ENCODE measurements at regions not wholly inside any gene's neighbourhood (a gene's known extent, or its start where the extent isn't known, plus 50 kb on each side); places are given as distances from the start of the nearest gene placed in this dataset.
"Not testable (repeated sequence)": the region's sequence is repeated elsewhere in the genome, so short reads cannot be mapped to it uniquely, and the experiment has no call there.

GRCh38 chr4:119971431-119972084 is 95.1 kb downstream of the MAD2L1 start:
- Histone ChIP-seq H3K9me3 (ENCODE audit: low read depth) (no peaks in the 10 kb centered on the region), H3K27me3 (no peaks in the 10 kb centered on the region), H3K36me3 (no peaks in the 10 kb centered on the region), H3K4me1 (ENCODE audit: low read depth) (no peaks in the 10 kb centered on the region), H3K27ac (no peak overlapping the region), H3K4me3 (no peak overlapping the region)
- no peak for DNase-seq (ENCODE audit: low read depth in 1 of 2, low spot score in 1 of 2)
- TF ChIP-seq CTCF (IDR thresholded peaks at IDR 0.05; ENCODE audit: low read depth, low read length) = no peak

- H3K27me3 ChIP-seq = no peaks in the 10 kb centered on the region
- H3K4me1 ChIP-seq (ENCODE audit: low read depth) = no peaks in the 10 kb centered on the region
- DNase-seq (ENCODE audit: low read depth in 1 of 2, low spot score in 1 of 2) = no peak
- H3K27ac ChIP-seq = no peak overlapping the region
- no peak for TF ChIP-seq CTCF (IDR thresholded peaks at IDR 0.05; ENCODE audit: low read depth, low read length)
- no peaks in the 10 kb centered on the region for H3K9me3 ChIP-seq (ENCODE audit: low read depth)
- no peaks in the 10 kb centered on the region for H3K36me3 ChIP-seq
- no peak overlapping the region for H3K4me3 ChIP-seq
Measured at GRCh38 chr4:119962631-119963030, 104.0 kb downstream of the MAD2L1 start.

GRCh38 chr4:119958983-119959382 is 107.7 kb downstream of the MAD2L1 start:
- TF ChIP-seq CTCF (IDR thresholded peaks at IDR 0.05; ENCODE audit: low read depth, low read length) = no peak

GRCh38 chr4:119955256-119955655 is 111.4 kb downstream of the MAD2L1 start:
- Histone ChIP-seq H3K36me3 (no peaks in the 10 kb centered on the region), H3K27ac (no peak overlapping the region), H3K27me3 (no peaks in the 10 kb centered on the region), H3K4me3 (no peak overlapping the region), H3K4me1 (ENCODE audit: low read depth) (no peaks in the 10 kb centered on the region), H3K9me3 (ENCODE audit: low read depth) (no peaks in the 10 kb centered on the region)
- no peak for DNase-seq (ENCODE audit: low read depth in 1 of 2, low spot score in 1 of 2)
- no peak for TF ChIP-seq CTCF (IDR thresholded peaks at IDR 0.05; ENCODE audit: low read depth, low read length)

More at GRCh38 chr4:119958983-119959382, 107.7 kb downstream of the MAD2L1 start:
- no peak overlapping the region for H3K4me3 ChIP-seq
- no peaks in the 10 kb centered on the region for H3K36me3 ChIP-seq
- H3K27me3 ChIP-seq = no peaks in the 10 kb centered on the region
- no peak for DNase-seq (ENCODE audit: low read depth in 1 of 2, low spot score in 1 of 2)
- no peaks in the 10 kb centered on the region for H3K9me3 ChIP-seq (ENCODE audit: low read depth)
- H3K27ac ChIP-seq = no peak overlapping the region
- no peaks in the 10 kb centered on the region for H3K4me1 ChIP-seq (ENCODE audit: low read depth)

GRCh38 chr4:119954487-119954886 is 112.2 kb downstream of the MAD2L1 start:
- not testable (repeated sequence) for H3K4me3 ChIP-seq; H3K4me1 ChIP-seq (ENCODE audit: low read depth); H3K27ac ChIP-seq; H3K36me3 ChIP-seq; H3K27me3 ChIP-seq; H3K9me3 ChIP-seq (ENCODE audit: low read depth); DNase-seq (ENCODE audit: low read depth in 1 of 2, low spot score in 1 of 2)

GRCh38 chr4:119946359-119946758 is 120.3 kb downstream of the MAD2L1 start:
- no peak overlapping the region for H3K27ac ChIP-seq
- H3K9me3 ChIP-seq (ENCODE audit: low read depth) = no peaks in the 10 kb centered on the region
- H3K4me3 ChIP-seq = no peak overlapping the region
- no peaks in the 10 kb centered on the region for H3K36me3 ChIP-seq
- H3K27me3 ChIP-seq = no peaks in the 10 kb centered on the region
- no peaks in the 10 kb centered on the region for H3K4me1 ChIP-seq (ENCODE audit: low read depth)
- no peak for TF ChIP-seq CTCF (IDR thresholded peaks at IDR 0.05; ENCODE audit: low read depth, low read length)
- no peak for DNase-seq (ENCODE audit: low read depth in 1 of 2, low spot score in 1 of 2)

Measured in cardiac muscle cell (in vitro differentiated cells and primary cell).